ENCODE measurements at regions not wholly inside any gene's neighbourhood (a gene's known extent, or its start where the extent isn't known, plus 50 kb on each side); places are given as distances from the start of the nearest gene placed in this dataset.

DNA sequence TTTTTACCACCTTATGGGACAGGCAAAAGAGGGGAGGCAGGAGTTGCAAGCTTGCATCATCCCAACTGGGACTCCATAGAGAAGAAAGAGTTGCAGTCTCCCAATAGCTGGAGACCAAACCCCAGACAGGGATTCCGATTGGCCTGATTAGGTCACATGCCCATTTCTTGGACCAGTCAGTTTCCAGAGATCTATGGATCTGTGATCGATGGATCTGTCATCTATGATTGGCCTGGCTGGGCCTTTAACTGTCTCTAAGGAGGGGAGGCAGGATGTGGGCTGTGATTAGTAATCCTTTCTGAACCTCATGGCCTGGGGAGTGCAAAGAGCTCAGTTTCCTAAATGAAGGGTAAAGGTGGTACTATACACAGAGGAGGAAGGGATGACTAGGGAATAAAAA, 252.1 kb downstream of the MATN1 start:
- TF ChIP-seq POLR2A (IDR thresholded peaks at IDR 0.05) (no peak), POLR2AphosphoS5 (IDR thresholded peaks at IDR 0.05) (no peak)
- TF ChIP-seq, protein P1, sequence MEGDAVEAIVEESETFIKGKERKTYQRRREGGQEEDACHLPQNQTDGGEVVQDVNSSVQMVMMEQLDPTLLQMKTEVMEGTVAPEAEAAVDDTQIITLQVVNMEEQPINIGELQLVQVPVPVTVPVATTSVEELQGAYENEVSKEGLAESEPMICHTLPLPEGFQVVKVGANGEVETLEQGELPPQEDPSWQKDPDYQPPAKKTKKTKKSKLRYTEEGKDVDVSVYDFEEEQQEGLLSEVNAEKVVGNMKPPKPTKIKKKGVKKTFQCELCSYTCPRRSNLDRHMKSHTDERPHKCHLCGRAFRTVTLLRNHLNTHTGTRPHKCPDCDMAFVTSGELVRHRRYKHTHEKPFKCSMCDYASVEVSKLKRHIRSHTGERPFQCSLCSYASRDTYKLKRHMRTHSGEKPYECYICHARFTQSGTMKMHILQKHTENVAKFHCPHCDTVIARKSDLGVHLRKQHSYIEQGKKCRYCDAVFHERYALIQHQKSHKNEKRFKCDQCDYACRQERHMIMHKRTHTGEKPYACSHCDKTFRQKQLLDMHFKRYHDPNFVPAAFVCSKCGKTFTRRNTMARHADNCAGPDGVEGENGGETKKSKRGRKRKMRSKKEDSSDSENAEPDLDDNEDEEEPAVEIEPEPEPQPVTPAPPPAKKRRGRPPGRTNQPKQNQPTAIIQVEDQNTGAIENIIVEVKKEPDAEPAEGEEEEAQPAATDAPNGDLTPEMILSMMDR (IDR thresholded peaks at IDR 0.05 in 8 of 11, conservative IDR thresholded peaks at IDR 0.05 in 3 of 11) = no peak
- 75 to 92% (median 91%) methylated on average over 2 of the region's 2 CpGs for WGBS, 5 donors
- intact Hi-C loops (cut with DNase I; ENCODE audit: low total_unique reads) = no loop called here
- no peak for DNase-seq
- no peaks in the 10 kb centered on the region for H3K36me3 ChIP-seq
- no peaks in the 10 kb centered on the region for H3K4me1 ChIP-seq
- peaks cover 0 to 22% (median 0%) of the 10 kb centered on the region in 7 donors for H3K27me3 ChIP-seq (replicated peaks in 1 of 7)
- no peaks in the 10 kb centered on the region for H3K9me3 ChIP-seq
- no peak overlapping the region for H3K4me3 ChIP-seq
- no peak overlapping the region for H3K27ac ChIP-seq

DNA sequence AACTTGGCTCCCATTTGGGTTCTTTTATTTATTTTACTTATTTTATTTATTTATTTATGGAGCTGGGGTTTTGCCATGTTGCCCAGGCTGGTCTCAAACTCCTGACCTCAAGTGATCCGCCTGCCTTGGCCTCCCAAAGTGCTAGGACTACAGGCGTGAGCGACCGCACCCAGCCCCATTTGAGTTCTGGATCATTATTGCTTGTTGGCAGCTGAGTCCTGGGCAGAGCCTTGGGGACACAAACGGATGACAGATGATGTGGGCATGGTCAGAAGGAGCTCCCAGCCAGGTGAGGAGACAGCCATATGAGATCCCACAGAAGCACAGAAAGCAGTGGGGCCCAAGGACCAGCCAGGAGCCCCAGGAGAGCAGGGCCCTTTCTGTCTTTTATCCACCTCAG, 254.0 kb downstream of the MATN1 start:
- Histone ChIP-seq H3K4me1 (no peaks in the 10 kb centered on the region), H3K9me3 (no peaks in the 10 kb centered on the region), H3K27ac (no peak overlapping the region), H3K36me3 (no peaks in the 10 kb centered on the region), H3K4me3 (no peak overlapping the region), H3K27me3 (replicated peaks in 1 of 7) (peaks cover 0 to 33% (median 0%) of the 10 kb centered on the region in 7 donors)
- intact Hi-C loops (cut with DNase I; ENCODE audit: low total_unique reads) = no loop called here
- TF ChIP-seq, protein P1 (IDR thresholded peaks at IDR 0.05 in 8 of 11, conservative IDR thresholded peaks at IDR 0.05 in 3 of 11) = no peak
- no peak for TF ChIP-seq POLR2AphosphoS5 (IDR thresholded peaks at IDR 0.05)
- TF ChIP-seq POLR2A (IDR thresholded peaks at IDR 0.05) = no peak
- 74 to 84% (median 77%) methylated on average over 5 of the region's 5 CpGs for WGBS, 5 donors
- DNase-seq = peak; percentile 23

DNA sequence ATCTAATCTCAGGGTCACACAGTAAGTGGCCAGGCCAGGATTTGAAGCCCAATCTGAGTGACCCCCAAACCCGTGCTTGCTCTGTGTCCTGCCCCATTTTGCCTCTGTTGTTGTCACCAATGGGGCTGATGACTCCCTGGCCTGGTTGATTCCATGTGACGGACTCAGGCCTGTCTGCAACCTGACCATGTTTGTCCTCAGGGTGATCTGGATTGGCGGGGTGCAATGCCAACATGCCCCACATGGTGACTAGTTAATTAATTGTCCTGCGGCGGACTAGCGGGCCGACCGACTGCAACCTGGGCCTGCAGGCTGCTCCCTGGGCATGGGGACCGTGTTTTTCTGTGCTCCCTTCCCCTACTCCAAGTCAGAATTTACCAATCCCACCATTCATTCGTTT, 256.3 kb downstream of the MATN1 start:
- 84 to 91% (median 88%) methylated on average over 9 to 10 of the region's 10 CpGs for WGBS, 5 donors
- Histone ChIP-seq H3K4me3 (no peak overlapping the region), H3K4me1 (no peaks in the 10 kb centered on the region), H3K36me3 (no peaks in the 10 kb centered on the region), H3K9me3 (no peaks in the 10 kb centered on the region), H3K27me3 (replicated peaks in 1 of 7) (peaks cover 0 to 32% (median 0%) of the 10 kb centered on the region in 7 donors), H3K27ac (no peak overlapping the region)
- no peak for TF ChIP-seq POLR2A (IDR thresholded peaks at IDR 0.05)
- no peak for TF ChIP-seq POLR2AphosphoS5 (IDR thresholded peaks at IDR 0.05)
- TF ChIP-seq, protein P1 (IDR thresholded peaks at IDR 0.05 in 8 of 11, conservative IDR thresholded peaks at IDR 0.05 in 3 of 11) = no peak
- peak; percentile 43 for DNase-seq
- intact Hi-C loops (cut with DNase I; ENCODE audit: low total_unique reads) = no loop called here

DNA sequence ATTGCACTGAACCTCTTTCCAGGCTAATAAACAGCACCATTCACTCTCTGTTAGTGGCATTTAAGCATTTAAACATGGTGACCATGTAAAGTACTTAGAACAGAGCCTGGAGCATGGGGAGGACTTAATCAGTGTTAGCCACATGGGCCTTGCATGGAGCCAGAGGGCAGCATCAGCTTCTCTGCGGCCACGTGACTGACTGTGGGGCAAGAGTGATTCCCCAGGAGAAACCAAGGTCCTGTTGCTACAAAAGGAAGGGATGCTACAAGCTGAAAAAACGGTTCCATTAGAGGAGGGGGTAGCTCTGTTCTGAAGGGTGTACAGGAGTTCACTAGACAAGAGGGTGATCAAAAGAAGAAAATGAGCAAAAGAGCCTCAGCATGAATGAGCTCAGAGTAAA, 256.8 kb downstream of the MATN1 start:
- no peak overlapping the region for H3K4me3 ChIP-seq
- peak; percentile 19 for DNase-seq
- TF ChIP-seq, protein P1 (IDR thresholded peaks at IDR 0.05 in 8 of 11, conservative IDR thresholded peaks at IDR 0.05 in 3 of 11) = no peak
- TF ChIP-seq POLR2A (IDR thresholded peaks at IDR 0.05) = no peak
- TF ChIP-seq POLR2AphosphoS5 (IDR thresholded peaks at IDR 0.05) = no peak
- peaks cover 0 to 36% (median 0%) of the 10 kb centered on the region in 7 donors for H3K27me3 ChIP-seq (replicated peaks in 1 of 7)
- 56 to 78% (median 72%) methylated on average over 3 of the region's 3 CpGs for WGBS, 5 donors
- intact Hi-C loops (cut with DNase I; ENCODE audit: low total_unique reads) = no loop called here
- no peaks in the 10 kb centered on the region for H3K4me1 ChIP-seq
- no peaks in the 10 kb centered on the region for H3K9me3 ChIP-seq
- no peaks in the 10 kb centered on the region for H3K36me3 ChIP-seq
- no peak overlapping the region for H3K27ac ChIP-seq

Measured in spleen (tissue), 11 donors.